AG10803 (cell line): ENCODE measurements at regions not wholly inside any gene's neighbourhood (a gene's known extent, or its start where the extent isn't known, plus 50 kb on each side); places are given as distances from the start of the nearest gene placed in this dataset.

Experiments
- DNase-seq: peaks from one replicate; pipeline ENCODE4 v3.0.0; 2010; ENCODE audit warnings: low read depth
- H3K4me3 ChIP-seq: 2 replicates; pipeline ENCODE4 v1.5.1; 2011; ENCODE audit warnings: mild to moderate bottlenecking, low read length, control low read depth
- TF ChIP-seq, protein P1 (sequence below): conservative IDR thresholded peaks from 2 replicates; pipeline ENCODE4 v1.5.1; 2011; ENCODE audit warnings: mild to moderate bottlenecking, low read length, control low read depth, inconsistent platforms

DNA sequence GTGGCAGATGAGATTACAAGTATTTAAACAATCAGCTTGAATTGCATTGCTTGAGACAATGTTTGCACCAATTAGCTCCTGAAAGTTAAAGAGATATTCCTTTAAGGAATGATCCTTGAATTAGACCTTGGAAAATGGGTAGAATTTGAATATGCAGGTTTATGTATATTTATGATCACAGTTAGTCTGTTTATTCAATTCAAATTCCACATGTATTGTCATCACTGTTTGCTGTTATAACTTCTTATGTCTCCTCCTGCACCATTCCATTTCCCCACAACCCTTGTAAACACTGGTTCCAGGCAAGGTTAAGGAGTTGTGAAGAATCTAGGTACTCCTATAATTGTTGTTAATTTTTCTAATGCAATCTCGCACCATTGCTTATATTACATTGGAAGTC lies 518.2 kb upstream of the PBX1 start:
- no peak for DNase-seq
- TF ChIP-seq, protein P1, sequence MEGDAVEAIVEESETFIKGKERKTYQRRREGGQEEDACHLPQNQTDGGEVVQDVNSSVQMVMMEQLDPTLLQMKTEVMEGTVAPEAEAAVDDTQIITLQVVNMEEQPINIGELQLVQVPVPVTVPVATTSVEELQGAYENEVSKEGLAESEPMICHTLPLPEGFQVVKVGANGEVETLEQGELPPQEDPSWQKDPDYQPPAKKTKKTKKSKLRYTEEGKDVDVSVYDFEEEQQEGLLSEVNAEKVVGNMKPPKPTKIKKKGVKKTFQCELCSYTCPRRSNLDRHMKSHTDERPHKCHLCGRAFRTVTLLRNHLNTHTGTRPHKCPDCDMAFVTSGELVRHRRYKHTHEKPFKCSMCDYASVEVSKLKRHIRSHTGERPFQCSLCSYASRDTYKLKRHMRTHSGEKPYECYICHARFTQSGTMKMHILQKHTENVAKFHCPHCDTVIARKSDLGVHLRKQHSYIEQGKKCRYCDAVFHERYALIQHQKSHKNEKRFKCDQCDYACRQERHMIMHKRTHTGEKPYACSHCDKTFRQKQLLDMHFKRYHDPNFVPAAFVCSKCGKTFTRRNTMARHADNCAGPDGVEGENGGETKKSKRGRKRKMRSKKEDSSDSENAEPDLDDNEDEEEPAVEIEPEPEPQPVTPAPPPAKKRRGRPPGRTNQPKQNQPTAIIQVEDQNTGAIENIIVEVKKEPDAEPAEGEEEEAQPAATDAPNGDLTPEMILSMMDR: no peak
- no peak overlapping the region for H3K4me3 ChIP-seq

DNA sequence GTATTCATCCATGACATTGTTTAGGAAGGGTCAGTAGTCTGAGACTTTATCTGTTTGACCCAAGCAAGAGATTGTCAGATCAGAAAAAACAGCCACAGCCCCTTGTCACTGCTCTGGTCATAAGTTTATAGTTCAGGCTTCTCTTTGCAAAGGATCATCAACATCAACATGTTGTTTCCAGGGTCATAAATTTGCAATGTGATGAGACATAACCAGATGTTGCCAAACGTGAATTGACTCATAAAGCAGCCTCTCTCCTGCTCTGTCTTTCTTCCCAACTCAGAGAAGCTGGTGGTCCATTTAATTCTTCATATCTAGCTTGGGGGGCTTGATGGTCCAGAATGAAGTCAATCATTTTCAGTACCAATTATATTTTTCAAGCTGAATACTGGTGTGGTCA lies 507.2 kb upstream of the PBX1 start:
- peak; percentile 21 for DNase-seq

DNA sequence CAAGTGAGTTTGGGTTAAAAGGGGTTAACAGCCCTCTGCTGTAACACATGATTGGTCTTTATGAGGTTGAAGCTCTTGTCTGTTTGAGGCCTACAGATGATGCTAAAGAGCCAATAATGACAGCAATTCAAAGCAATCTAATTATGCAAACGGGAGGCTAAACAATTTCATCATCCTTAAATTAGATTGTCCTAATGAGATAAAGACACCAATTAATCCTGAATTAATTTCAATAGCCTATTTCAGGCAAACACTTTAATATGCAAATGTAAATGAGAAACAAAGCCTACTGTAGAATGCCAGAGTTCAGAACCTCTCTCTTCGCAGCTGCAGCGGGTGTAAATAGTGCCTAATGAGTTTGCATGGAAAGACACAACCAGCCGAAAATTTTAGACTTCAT lies 504.7 kb upstream of the PBX1 start:
- no peak overlapping the region for H3K4me3 ChIP-seq
- no peak for DNase-seq

More for the DNA sequence above, 507.2 kb upstream of the PBX1 start:
- no peak overlapping the region for H3K4me3 ChIP-seq
- TF ChIP-seq, protein P1: no peak

DNA sequence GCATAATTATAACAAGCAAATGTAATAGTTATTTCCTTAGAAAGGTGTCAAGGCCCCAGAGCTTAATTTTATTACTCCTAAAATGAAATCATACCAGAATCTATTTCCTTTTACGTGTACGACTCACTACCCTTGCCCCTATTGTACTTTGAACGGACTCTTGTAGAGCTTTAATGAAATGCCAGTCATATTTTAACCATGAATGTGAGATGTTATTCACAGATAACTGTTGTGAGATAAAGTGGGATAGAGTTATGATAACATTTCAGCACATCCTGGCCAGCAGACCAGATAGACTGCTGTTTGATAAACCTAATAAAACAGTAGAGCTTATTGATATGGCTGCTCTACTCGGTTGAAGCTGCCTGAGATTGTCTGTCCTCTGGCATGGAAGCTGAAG lies 500.8 kb upstream of the PBX1 start:
- H3K4me3 ChIP-seq: no peak overlapping the region
- DNase-seq: no peak
- TF ChIP-seq, protein P1: no peak

More for the DNA sequence above, 504.7 kb upstream of the PBX1 start:
- TF ChIP-seq, protein P1: no peak

- H3K4me3 ChIP-seq: no peak overlapping the region
- TF ChIP-seq, protein P1: no peak
- no peak for DNase-seq
These were observed 497.5 kb upstream of the PBX1 start for GRCh38 chr1:164061528-164061927.

- no peak overlapping the region for H3K4me3 ChIP-seq
- peak; percentile 1 for DNase-seq
- TF ChIP-seq, protein P1: no peak
These were observed 494.5 kb upstream of the PBX1 start for GRCh38 chr1:164064501-164064900.

GRCh38 chr1:164071288-164071687 lies 487.7 kb upstream of the PBX1 start:
- DNase-seq: no peak
- TF ChIP-seq, protein P1: no peak
- no peak overlapping the region for H3K4me3 ChIP-seq
